GM15510 (cell line): ENCODE measurements at regions not wholly inside any gene's neighbourhood (a gene's known extent, or its start where the extent isn't known, plus 50 kb on each side); places are given as distances from the start of the nearest gene placed in this dataset.

Experiments used
- POLR2A ChIP-seq: IDR thresholded peaks from 3 replicates; pipeline ENCODE4 v1.6.1; 2011; ENCODE audit warnings: borderline replicate concordance; ENCODE audit not compliant: insufficient read length; ENCODE audit errors: extremely low read depth

GRCh38 chr5:125424402-125425141, 678.1 kb upstream of the ZNF608 start:
- TF ChIP-seq POLR2A, result no peak

- no peak for TF ChIP-seq POLR2A
Observed at GRCh38 chr5:125429498-125429897, 683.1 kb upstream of the ZNF608 start.

GRCh38 chr5:125433457-125433856, 687.0 kb upstream of the ZNF608 start:
- no peak for TF ChIP-seq POLR2A

- TF ChIP-seq POLR2A, result no peak
Observed at GRCh38 chr5:125439243-125439642, 692.8 kb upstream of the ZNF608 start.

GRCh38 chr5:125440905-125441304, 694.5 kb upstream of the ZNF608 start:
- TF ChIP-seq POLR2A, result no peak

GRCh38 chr5:125446986-125447385, 700.5 kb upstream of the ZNF608 start:
- TF ChIP-seq POLR2A, result no peak

- no peak for TF ChIP-seq POLR2A
Observed at GRCh38 chr5:125450771-125451170, 704.3 kb upstream of the ZNF608 start.

GRCh38 chr5:125451622-125452021, 705.2 kb upstream of the ZNF608 start:
- TF ChIP-seq POLR2A, result no peak

- no peak for TF ChIP-seq POLR2A
Observed at GRCh38 chr5:125452991-125453390, 706.6 kb upstream of the ZNF608 start.

- TF ChIP-seq POLR2A, result no peak
Observed at GRCh38 chr5:125455041-125455440, 708.6 kb upstream of the ZNF608 start.

- no peak for TF ChIP-seq POLR2A
Observed at GRCh38 chr5:125457617-125458016, 711.2 kb upstream of the ZNF608 start.

GRCh38 chr5:125461641-125462072, 715.2 kb upstream of the ZNF608 start:
- TF ChIP-seq POLR2A, result no peak

GRCh38 chr5:125463466-125464092, 717.1 kb upstream of the ZNF608 start:
- no peak for TF ChIP-seq POLR2A

GRCh38 chr5:125464847-125465432, 718.5 kb upstream of the ZNF608 start:
- no peak for TF ChIP-seq POLR2A

GRCh38 chr5:125465703-125466102, 719.3 kb upstream of the ZNF608 start:
- no peak for TF ChIP-seq POLR2A

- TF ChIP-seq POLR2A, result no peak
Observed at GRCh38 chr5:125467222-125467621, 720.8 kb upstream of the ZNF608 start.
